BJ (cell line): ENCODE measurements at regions not wholly inside any gene's neighbourhood (a gene's known extent, or its start where the extent isn't known, plus 50 kb on each side); places are given as distances from the start of the nearest gene placed in this dataset.

Experiments used
- CTCF ChIA-PET: fragments of 350-600 bp; formaldehyde crosslinking; extraction: SDS; loops from one replicate; lab custom pipeline; 2021; ENCODE audit warnings: antibody characterized with exemption, inconsistent platforms; lab: Yijun Ruan, JAX
- POLR2A ChIA-PET: fragments of 300-600 bp; sonication (Branson Sonifier 250); formaldehyde crosslinking; extraction: SDS; loops from one replicate; lab custom pipeline; 2021; ENCODE audit warnings: antibody characterized with exemption; lab: Charles Lee
- DNase-seq: peaks from one replicate; pipeline ENCODE4 v3.0.0-alpha.2; 2011; ENCODE audit warnings: low read depth
- H3K27me3 ChIP-seq: 2 replicates; pipeline ENCODE4 v1.6.0; 2011; ENCODE audit warnings: low read length; ENCODE audit not compliant: control insufficient read depth, insufficient read depth
- H3K36me3 ChIP-seq: 2 replicates; pipeline ENCODE4 v1.5.1; 2011; ENCODE audit warnings: low read length; ENCODE audit not compliant: control insufficient read depth, insufficient read depth
- H3K4me3 ChIP-seq: 2 replicates; pipeline ENCODE4 v1.5.1; 2011; ENCODE audit warnings: low read depth, mild to moderate bottlenecking, control low read depth, low read length
- CTCF ChIP-seq: IDR thresholded peaks from 2 replicates; pipeline ENCODE4 v1.5.1; 2011; ENCODE audit warnings: low read depth, mild to moderate bottlenecking, control low read depth, inconsistent platforms, low read length, moderate library complexity; ENCODE audit not compliant: insufficient read depth

- no peak for TF ChIP-seq CTCF
- Histone ChIP-seq H3K36me3 (no peaks in the 10 kb centered on the region), H3K27me3 (no peaks in the 10 kb centered on the region), H3K4me3 (no peak overlapping the region)
- no peak for DNase-seq
- ChIA-PET POLR2A (no interaction called here), CTCF (no interaction called here)
Observed at GRCh38 chr4:30825008-30825770, 105.0 kb downstream of the PCDH7 start.

GRCh38 chr4:30828264-30828926 lies 108.2 kb downstream of the PCDH7 start:
- no peak overlapping the region for H3K4me3 ChIP-seq
- DNase-seq: peak; percentile 9
- ChIA-PET CTCF (interaction anchor here (0.7 to 1.2 kb wide), 2 partner anchors 9 to 28 kb away, joined by 3 to 6 read pairs; no protein-coding TSS in a partner anchor), POLR2A (interaction anchor here (0.7 kb wide), 1 partner anchor 11 kb away, joined by 6 read pairs; no protein-coding TSS in a partner anchor)
- no peaks in the 10 kb centered on the region for H3K36me3 ChIP-seq
- no peak for TF ChIP-seq CTCF
- H3K27me3 ChIP-seq: no peaks in the 10 kb centered on the region

- no peak for TF ChIP-seq CTCF
- Histone ChIP-seq H3K36me3 (no peaks in the 10 kb centered on the region), H3K27me3 (no peaks in the 10 kb centered on the region), H3K4me3 (no peak overlapping the region)
- POLR2A ChIA-PET: no interaction called here
- CTCF ChIA-PET: no interaction called here
- DNase-seq: no peak
Observed at GRCh38 chr4:30832639-30833038, 112.5 kb downstream of the PCDH7 start.

- CTCF ChIA-PET: no interaction called here
- H3K4me3 ChIP-seq: no peak overlapping the region
- no peaks in the 10 kb centered on the region for H3K36me3 ChIP-seq
- no peaks in the 10 kb centered on the region for H3K27me3 ChIP-seq
- no peak for DNase-seq
- POLR2A ChIA-PET: no interaction called here
- TF ChIP-seq CTCF: no peak
Observed at GRCh38 chr4:30833206-30833605, 113.0 kb downstream of the PCDH7 start.

GRCh38 chr4:30835044-30835443 lies 114.9 kb downstream of the PCDH7 start:
- POLR2A ChIA-PET: no interaction called here
- CTCF ChIA-PET: interaction anchor here (0.7 kb wide), 1 partner anchor 21 kb away, joined by 4 read pairs; no protein-coding TSS in a partner anchor
- H3K4me3 ChIP-seq: no peak overlapping the region
- DNase-seq: no peak
- TF ChIP-seq CTCF: no peak
- no peaks in the 10 kb centered on the region for H3K27me3 ChIP-seq
- no peaks in the 10 kb centered on the region for H3K36me3 ChIP-seq
